H9 (cell line): ENCODE measurements at regions not wholly inside any gene's neighbourhood (a gene's known extent, or its start where the extent isn't known, plus 50 kb on each side); places are given as distances from the start of the nearest gene placed in this dataset.

Experiments used
- DNase-seq: peaks from one replicate; pipeline ENCODE4 v3.0.0-alpha.2; 2017
- H2AFZ ChIP-seq: one replicate; pipeline ENCODE4 v1.6.1; 2013; ENCODE audit warnings: mild to moderate bottlenecking, low read length, control low read depth, moderate library complexity
- H2AK5ac ChIP-seq: 2 replicates; pipeline ENCODE4 v1.6.1; 2013; ENCODE audit warnings: low read length, control low read depth, mixed read lengths; ENCODE audit not compliant: insufficient read length
- H2BK120ac ChIP-seq: one replicate; pipeline ENCODE4 v1.6.1; 2013; ENCODE audit warnings: low read depth, mild to moderate bottlenecking, low read length, control low read depth, inconsistent platforms; ENCODE audit not compliant: poor library complexity, severe bottlenecking
- H2BK12ac ChIP-seq: 2 replicates; pipeline ENCODE4 v1.6.1; 2013; ENCODE audit warnings: low read length, control low read depth, mixed read lengths, low read depth; ENCODE audit not compliant: insufficient read length
- H2BK15ac ChIP-seq: 2 replicates; pipeline ENCODE4 v1.6.1; 2013; ENCODE audit warnings: low read depth, low read length, control low read depth
- H2BK20ac ChIP-seq: one replicate; pipeline ENCODE4 v1.6.1; 2013; ENCODE audit warnings: low read depth, mild to moderate bottlenecking, low read length, control low read depth, inconsistent platforms; ENCODE audit not compliant: poor library complexity, severe bottlenecking
- H2BK5ac ChIP-seq: 2 replicates; pipeline ENCODE4 v1.6.1; 2013; ENCODE audit warnings: low read length, control low read depth, mixed read lengths; ENCODE audit not compliant: insufficient read length
- H3K14ac ChIP-seq: 2 replicates; pipeline ENCODE4 v1.6.1; 2013; ENCODE audit warnings: low read length, control low read depth; ENCODE audit not compliant: insufficient read depth
- H3K18ac ChIP-seq: 2 replicates; pipeline ENCODE4 v1.6.1; 2013; ENCODE audit warnings: low read depth, mild to moderate bottlenecking, mixed read lengths, low read length, control low read depth; ENCODE audit not compliant: insufficient read length
- H3K23ac ChIP-seq: 2 replicates; pipeline ENCODE4 v1.6.1; 2013; ENCODE audit warnings: low read length, control low read depth, mixed read lengths, low read depth; ENCODE audit not compliant: insufficient read length
- H3K23me2 ChIP-seq: 2 replicates; pipeline ENCODE4 v1.6.1; 2013; ENCODE audit warnings: low read depth, mild to moderate bottlenecking, mixed read lengths, low read length, control low read depth; ENCODE audit not compliant: insufficient read length, poor library complexity, severe bottlenecking
- H3K27ac ChIP-seq: 2 replicates; pipeline ENCODE4 v1.5.1; 2013; ENCODE audit warnings: low read length, control low read depth, mixed read lengths, low read depth; ENCODE audit not compliant: insufficient read length
- H3K27me3 ChIP-seq: 2 replicates; pipeline ENCODE4 v1.6.1; 2013; ENCODE audit warnings: low read length, control low read depth, inconsistent platforms; ENCODE audit not compliant: insufficient read depth
- H3K4ac ChIP-seq: 2 replicates; pipeline ENCODE4 v1.6.1; 2013; ENCODE audit warnings: low read depth, mild to moderate bottlenecking, control low read depth, inconsistent platforms, low read length, moderate library complexity
- H3K4me1 ChIP-seq: 2 replicates; pipeline ENCODE4 v1.6.1; 2013; ENCODE audit warnings: low read length, control low read depth, inconsistent platforms; ENCODE audit not compliant: insufficient read depth
- H3K4me2 ChIP-seq: 2 replicates; pipeline ENCODE4 v1.6.1; 2013; ENCODE audit warnings: low read length, control low read depth, mixed read lengths; ENCODE audit not compliant: insufficient read length, insufficient read depth
- H3K56ac ChIP-seq: 2 replicates; pipeline ENCODE4 v1.6.1; 2013; ENCODE audit warnings: low read depth, mild to moderate bottlenecking, mixed read lengths, low read length, control low read depth; ENCODE audit not compliant: insufficient read length
- H3K79me1 ChIP-seq: 2 replicates; pipeline ENCODE4 v1.6.1; 2013; ENCODE audit warnings: low read depth, mild to moderate bottlenecking, moderate library complexity, low read length, control low read depth, inconsistent platforms; ENCODE audit not compliant: insufficient read depth, poor library complexity, severe bottlenecking
- H3K79me2 ChIP-seq: 2 replicates; pipeline ENCODE4 v1.6.1; 2013; ENCODE audit warnings: low read length, control low read depth, inconsistent platforms; ENCODE audit not compliant: insufficient read depth
- H3K9ac ChIP-seq: 2 replicates; pipeline ENCODE4 v1.6.1; 2013; ENCODE audit warnings: low read length, control low read depth, mixed read lengths; ENCODE audit not compliant: insufficient read length; ENCODE audit errors: extremely low read depth
- H3K9me3 ChIP-seq: one replicate; pipeline ENCODE4 v1.6.1; 2013; ENCODE audit warnings: low read depth, low read length, inconsistent platforms; ENCODE audit not compliant: control insufficient read depth
- H3T11ph ChIP-seq: one replicate; pipeline ENCODE4 v1.6.1; 2013; ENCODE audit warnings: mild to moderate bottlenecking, low read length, control low read depth, inconsistent platforms
- H4K20me1 ChIP-seq: one replicate; pipeline ENCODE4 v1.6.1; 2013; ENCODE audit not compliant: control insufficient read depth, insufficient read length, insufficient read depth
- H4K5ac ChIP-seq: 2 replicates; pipeline ENCODE4 v1.6.1; 2013; ENCODE audit warnings: low read depth, mild to moderate bottlenecking, mixed read lengths, low read length, control low read depth; ENCODE audit not compliant: insufficient read length
- H4K8ac ChIP-seq: replicated peaks from 2 replicates; pipeline ENCODE4 v1.6.1; 2013; ENCODE audit warnings: low read length, control low read depth, mixed read lengths, low read depth; ENCODE audit not compliant: insufficient read length
- H4K91ac ChIP-seq: 2 replicates; pipeline ENCODE4 v1.6.1; 2013; ENCODE audit warnings: low read depth, mild to moderate bottlenecking, moderate library complexity, mixed read lengths, low read length, control low read depth; ENCODE audit not compliant: insufficient read length
- H3K27ac Mint-ChIP-seq, 3 experiments: 2 replicates in 2 of 3; 3 replicates in 1 of 3; pipeline ENCODE4 v1.8.0; 2020 to 2021; ENCODE audit warnings: mixed read lengths in 3 of 3, mild to moderate bottlenecking in 1 of 3, moderate library complexity in 1 of 3
- H3K27me3 Mint-ChIP-seq: 2 replicates; pipeline ENCODE4 v1.8.0; 2021; ENCODE audit warnings: low read depth, mild to moderate bottlenecking, moderate library complexity, mixed read lengths
- H3K36me3 Mint-ChIP-seq, 3 experiments: 2 replicates in 2 of 3; 3 replicates in 1 of 3; pipeline ENCODE4 v1.8.0; 2020 to 2021; ENCODE audit warnings: low read depth in 3 of 3, mixed read lengths in 3 of 3; ENCODE audit not compliant: insufficient read depth in 1 of 3
- H3K4me1 Mint-ChIP-seq, 2 experiments: 2 replicates each; pipeline ENCODE4 v1.8.0; 2020; ENCODE audit warnings: mixed read lengths in 2 of 2
- H3K4me3 Mint-ChIP-seq, 2 experiments: 2 replicates in 1 of 2; 3 replicates in 1 of 2; pipeline ENCODE4 v1.8.0; 2020 to 2021; ENCODE audit warnings: mild to moderate bottlenecking in 2 of 2, mixed read lengths in 2 of 2, moderate library complexity in 1 of 2
- H3K9me3 Mint-ChIP-seq, 2 experiments: 2 replicates in 1 of 2; 3 replicates in 1 of 2; pipeline ENCODE4 v1.8.0; 2020; ENCODE audit warnings: mild to moderate bottlenecking in 2 of 2, mixed read lengths in 2 of 2, moderate library complexity in 1 of 2
- WGBS: extraction: QIAGEN DNeasy Blood & Tissue Kit; methylation state at CpG from one replicate; pipeline ENCODE4 v1.1.7; 2013; ENCODE audit warnings: missing lambda C conversion rate, low lambda C conversion rate, mixed read lengths; ENCODE audit not compliant: insufficient read length; ENCODE audit errors: extremely low coverage; 5-methylcytosine and 5-hydroxymethylcytosine counted together
- TF ChIP-seq, protein P1 (sequence below): fragments of 200-600 bp; sonication (generic); conservative IDR thresholded peaks from 3 replicates; pipeline ENCODE4 v1.8.0; 2021; ENCODE audit warnings: antibody characterized with exemption, mild to moderate bottlenecking

DNA sequence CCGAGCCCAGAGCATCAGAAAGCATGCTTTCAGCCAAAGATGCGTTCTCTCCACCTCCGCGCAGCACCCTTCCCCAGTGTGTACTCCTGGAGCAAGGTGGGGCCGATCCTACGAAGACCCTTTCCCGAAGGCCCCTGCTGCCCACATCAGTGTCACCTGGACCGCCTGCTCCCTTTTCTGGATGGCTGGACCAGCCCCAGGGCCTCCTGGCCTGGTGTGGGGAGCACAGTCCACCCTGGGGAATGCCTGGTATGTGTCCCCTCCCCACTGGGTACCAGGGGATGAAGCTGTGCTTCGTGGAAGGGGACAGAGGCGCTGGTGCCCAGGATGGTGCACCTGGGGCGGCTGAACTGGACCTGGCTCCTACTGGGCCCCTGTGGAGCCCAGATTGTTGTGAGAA lies 173.8 kb downstream of the SEC14L1 start:
- no peaks in the 10 kb centered on the region for H4K20me1 ChIP-seq

More for the DNA sequence above, 173.8 kb downstream of the SEC14L1 start:
- Histone ChIP-seq H4K5ac (no peak overlapping the region), H3K4me1 (peaks cover 4% of the 10 kb centered on the region; the same call in 1 of the 2 replicates), H2AFZ (no peak overlapping the region), H3K23me2 (no peaks in the 10 kb centered on the region), H3T11ph (no peak overlapping the region), H2BK12ac (no peak overlapping the region), H4K91ac (no peak overlapping the region), H3K23ac (no peak overlapping the region), H4K8ac (no peak overlapping the region), H2BK20ac (no peak overlapping the region), H3K4me2 (no peak overlapping the region), H3K9ac (no peak overlapping the region), H3K79me1 (no peaks in the 10 kb centered on the region), H3K27ac (no peak overlapping the region), H3K27me3 (no peaks in the 10 kb centered on the region), H3K4ac (no peak overlapping the region), H2BK5ac (no peak overlapping the region), H3K14ac (no peak overlapping the region), H3K79me2 (0 out of 2 replicates have a peak, but pooled peaks cover 1% of the 10 kb centered on the region), H3K56ac (no peak overlapping the region), H3K18ac (no peak overlapping the region), H3K9me3 (no peaks in the 10 kb centered on the region), H2BK120ac (no peak overlapping the region), H2BK15ac (no peak overlapping the region), H2AK5ac (no peak overlapping the region)
- DNase-seq, result no peak
- Mint-ChIP-seq H3K4me1 (peaks cover 28 to 44% of the 10 kb centered on the region in 2 experiments), H3K36me3 (peaks cover 9 to 23% (median 10%) of the 10 kb centered on the region in 3 experiments; a peak in 6 of 7 replicates), H3K9me3 (no peaks in the 10 kb centered on the region; a peak in 1 of 5 replicates), H3K27me3 (peaks cover 1% of the 10 kb centered on the region; the same call in 1 of the 2 replicates), H3K27ac (no peak overlapping the region), H3K4me3 (no peak overlapping the region)
- TF ChIP-seq, protein P1, sequence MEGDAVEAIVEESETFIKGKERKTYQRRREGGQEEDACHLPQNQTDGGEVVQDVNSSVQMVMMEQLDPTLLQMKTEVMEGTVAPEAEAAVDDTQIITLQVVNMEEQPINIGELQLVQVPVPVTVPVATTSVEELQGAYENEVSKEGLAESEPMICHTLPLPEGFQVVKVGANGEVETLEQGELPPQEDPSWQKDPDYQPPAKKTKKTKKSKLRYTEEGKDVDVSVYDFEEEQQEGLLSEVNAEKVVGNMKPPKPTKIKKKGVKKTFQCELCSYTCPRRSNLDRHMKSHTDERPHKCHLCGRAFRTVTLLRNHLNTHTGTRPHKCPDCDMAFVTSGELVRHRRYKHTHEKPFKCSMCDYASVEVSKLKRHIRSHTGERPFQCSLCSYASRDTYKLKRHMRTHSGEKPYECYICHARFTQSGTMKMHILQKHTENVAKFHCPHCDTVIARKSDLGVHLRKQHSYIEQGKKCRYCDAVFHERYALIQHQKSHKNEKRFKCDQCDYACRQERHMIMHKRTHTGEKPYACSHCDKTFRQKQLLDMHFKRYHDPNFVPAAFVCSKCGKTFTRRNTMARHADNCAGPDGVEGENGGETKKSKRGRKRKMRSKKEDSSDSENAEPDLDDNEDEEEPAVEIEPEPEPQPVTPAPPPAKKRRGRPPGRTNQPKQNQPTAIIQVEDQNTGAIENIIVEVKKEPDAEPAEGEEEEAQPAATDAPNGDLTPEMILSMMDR, result no peak
- no CpG with 5 or more reads among the region's 11 CpGs for WGBS
